ENCODE measurements at regions not wholly inside any gene's neighbourhood (a gene's known extent, or its start where the extent isn't known, plus 50 kb on each side); places are given as distances from the start of the nearest gene placed in this dataset.

- intact Hi-C loops (cut with DNase I) = no loop called here
- Histone ChIP-seq H3K27me3 (peaks cover 0 to 55% (median 23%) of the 10 kb centered on the region in 7 donors), H3K27ac (no peak overlapping the region), H3K36me3 (no peaks in the 10 kb centered on the region), H3K9me3 (no peaks in the 10 kb centered on the region), H3K4me1 (no peaks in the 10 kb centered on the region), H3K4me3 (no peak overlapping the region)
- 46 to 53% methylated on average over 9 of the region's 9 CpGs for WGBS, 2 donors
- ATAC-seq (no peak), DNase-seq (no peak)
- no peak for TF ChIP-seq CTCF (IDR thresholded peaks at IDR 0.05)
These were observed 319.3 kb upstream of the B3GAT1 start for GRCh38 chr11:134731213-134731961.

- H3K4me3 ChIP-seq = no peak overlapping the region
- ATAC-seq = no peak
- no peak for DNase-seq
- TF ChIP-seq CTCF (IDR thresholded peaks at IDR 0.05) = no peak
- no peaks in the 10 kb centered on the region for H3K9me3 ChIP-seq
- 61 to 65% methylated on average over 5 of the region's 5 CpGs for WGBS, 2 donors
- no peak overlapping the region for H3K27ac ChIP-seq
- intact Hi-C loops (cut with DNase I) = no loop called here
- no peaks in the 10 kb centered on the region for H3K36me3 ChIP-seq
- no peaks in the 10 kb centered on the region for H3K4me1 ChIP-seq
- H3K27me3 ChIP-seq = peaks cover 0 to 62% (median 23%) of the 10 kb centered on the region in 7 donors
These were observed 318.6 kb upstream of the B3GAT1 start for GRCh38 chr11:134730561-134731212.

GRCh38 chr11:134730101-134730500 is 318.1 kb upstream of the B3GAT1 start:
- H3K27me3 ChIP-seq = peaks cover 0 to 68% (median 29%) of the 10 kb centered on the region in 7 donors
- no peaks in the 10 kb centered on the region for H3K9me3 ChIP-seq
- H3K27ac ChIP-seq = no peak overlapping the region
- ATAC-seq (no peak), DNase-seq (no peak)
- WGBS, 2 donors = 80% methylated on average over 4 of the region's 4 CpGs
- H3K4me1 ChIP-seq = no peaks in the 10 kb centered on the region
- no peak overlapping the region for H3K4me3 ChIP-seq
- no peak for TF ChIP-seq CTCF (IDR thresholded peaks at IDR 0.05)
- intact Hi-C loops (cut with DNase I) = no loop called here
- no peaks in the 10 kb centered on the region for H3K36me3 ChIP-seq

- no peak for DNase-seq
- peak in 1 of 8 donors; percentile 13 for ATAC-seq
- TF ChIP-seq CTCF (IDR thresholded peaks at IDR 0.05) = no peak
- Histone ChIP-seq H3K36me3 (no peaks in the 10 kb centered on the region), H3K9me3 (no peaks in the 10 kb centered on the region), H3K27me3 (peaks cover 0 to 81% (median 34%) of the 10 kb centered on the region in 7 donors), H3K27ac (no peak overlapping the region), H3K4me3 (no peak overlapping the region), H3K4me1 (no peaks in the 10 kb centered on the region)
- WGBS, 2 donors = 79 to 83% methylated on average over 9 of the region's 9 CpGs
- intact Hi-C loops (cut with DNase I) = no loop called here
These were observed 316.1 kb upstream of the B3GAT1 start for GRCh38 chr11:134728186-134728585.

All from heart right ventricle (tissue), 16 donors.